Natural killer cell (primary cell): ENCODE measurements at regions not wholly inside any gene's neighbourhood (a gene's known extent, or its start where the extent isn't known, plus 50 kb on each side); places are given as distances from the start of the nearest gene placed in this dataset.

ENCODE experiments used
- ATAC-seq, 3 donors: fragments of 150-1000 bp in 2 of 3; fragments of 200-7000 bp in 1 of 3; cut with Tn5 transposase; 1 replicate in 1 of 3; 2 replicates in 2 of 3; pipeline ENCODE4 v1.10.0; 2021; ENCODE audit warnings: mild to moderate bottlenecking in 2 of 3, moderate library complexity in 2 of 3
- DNase-seq, 2 donors: peaks; one replicate each; pipeline versions ENCODE4 v3.0.0 to v3.0.0-alpha.2; 2013 to 2021; ENCODE audit warnings: mixed read lengths in 1 of 2
- H3K27ac ChIP-seq: one replicate; pipeline ENCODE4 v1.5.1; 2013; ENCODE audit warnings: mild to moderate bottlenecking, low read length
- H3K27me3 ChIP-seq: one replicate; pipeline ENCODE4 v1.6.1; 2013; ENCODE audit warnings: low read length; ENCODE audit not compliant: control insufficient read depth, insufficient read depth
- H3K36me3 ChIP-seq: one replicate; pipeline ENCODE4 v1.6.1; 2013; ENCODE audit warnings: low read length; ENCODE audit not compliant: control insufficient read depth, insufficient read depth
- H3K4me1 ChIP-seq: one replicate; pipeline ENCODE4 v1.6.1; 2013; ENCODE audit warnings: low read length; ENCODE audit not compliant: control insufficient read depth, insufficient read depth
- H3K4me3 ChIP-seq: one replicate; pipeline ENCODE4 v1.5.1; 2013; ENCODE audit warnings: low read length
- H3K9me3 ChIP-seq: one replicate; pipeline ENCODE4 v1.6.1; 2013; ENCODE audit warnings: low read length; ENCODE audit not compliant: control insufficient read depth, insufficient read depth
- H3K27ac Mint-ChIP-seq, 2 donors: one replicate each; pipeline ENCODE4 v1.8.0; 2022; ENCODE audit warnings: mild to moderate bottlenecking in 2 of 2, mixed read lengths in 2 of 2, moderate library complexity in 1 of 2
- H3K27me3 Mint-ChIP-seq, 2 donors: one replicate each; pipeline ENCODE4 v1.8.0; 2022; ENCODE audit warnings: low read depth in 2 of 2, mixed read lengths in 2 of 2
- H3K36me3 Mint-ChIP-seq: one replicate; pipeline ENCODE4 v1.8.0; 2022; ENCODE audit warnings: mixed read lengths
- H3K4me1 Mint-ChIP-seq, 2 donors: one replicate each; pipeline ENCODE4 v1.8.0; 2022; ENCODE audit warnings: mixed read lengths in 2 of 2
- H3K4me3 Mint-ChIP-seq: one replicate; pipeline ENCODE4 v1.8.0; 2022; ENCODE audit warnings: mild to moderate bottlenecking, moderate library complexity, mixed read lengths
- H3K9me3 Mint-ChIP-seq, 2 donors: one replicate each; pipeline ENCODE4 v1.8.0; 2022; ENCODE audit warnings: mixed read lengths in 2 of 2
- WGBS: methylation state at CpG from one replicate; pipeline ENCODE4 v1.1.7; 2013; ENCODE audit warnings: missing lambda C conversion rate; ENCODE audit not compliant: insufficient coverage; 5-methylcytosine and 5-hydroxymethylcytosine counted together
- intact Hi-C: fragments of 100-400 bp; cut with micrococcal nuclease; formaldehyde crosslinking; loops from one replicate; pipeline ENCODE4 v1.14.2; 2022
- TF ChIP-seq, protein P1 (sequence below): fragments of 200-600 bp; IDR thresholded peaks from one replicate; pipeline ENCODE4 v1.8.0; 2022; ENCODE audit warnings: antibody characterized with exemption

DNA sequence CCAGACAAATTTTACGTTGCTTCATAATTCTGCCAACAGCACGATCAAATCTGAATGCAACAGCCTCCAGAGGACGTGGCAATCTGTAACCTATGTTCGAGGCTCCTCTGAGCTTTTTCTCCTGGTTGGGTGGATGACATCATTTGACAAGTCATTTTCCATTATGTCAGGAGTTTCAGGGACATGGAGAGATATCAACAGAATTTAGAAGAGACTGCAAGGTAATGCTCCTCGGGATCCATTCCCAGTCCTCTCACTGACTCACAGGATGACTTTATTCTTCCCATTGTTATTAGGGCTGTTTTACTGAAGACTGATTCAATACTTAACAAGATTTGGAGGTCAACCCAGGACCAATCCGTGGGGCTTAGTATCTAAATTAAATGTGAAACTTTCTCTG is 72.5 kb upstream of the RNF152 start:
- H3K27ac ChIP-seq: no peak overlapping the region
- H3K4me1 ChIP-seq: no peaks in the 10 kb centered on the region
- no peaks in the 10 kb centered on the region for H3K36me3 ChIP-seq
- Mint-ChIP-seq H3K27ac (no peak overlapping the region), H3K4me1 (no peaks in the 10 kb centered on the region), H3K9me3 (no peaks in the 10 kb centered on the region), H3K36me3 (no peaks in the 10 kb centered on the region), H3K4me3 (no peak overlapping the region), H3K27me3 (peaks cover 5 to 10% of the 10 kb centered on the region in 2 donors)
- TF ChIP-seq, protein P1, sequence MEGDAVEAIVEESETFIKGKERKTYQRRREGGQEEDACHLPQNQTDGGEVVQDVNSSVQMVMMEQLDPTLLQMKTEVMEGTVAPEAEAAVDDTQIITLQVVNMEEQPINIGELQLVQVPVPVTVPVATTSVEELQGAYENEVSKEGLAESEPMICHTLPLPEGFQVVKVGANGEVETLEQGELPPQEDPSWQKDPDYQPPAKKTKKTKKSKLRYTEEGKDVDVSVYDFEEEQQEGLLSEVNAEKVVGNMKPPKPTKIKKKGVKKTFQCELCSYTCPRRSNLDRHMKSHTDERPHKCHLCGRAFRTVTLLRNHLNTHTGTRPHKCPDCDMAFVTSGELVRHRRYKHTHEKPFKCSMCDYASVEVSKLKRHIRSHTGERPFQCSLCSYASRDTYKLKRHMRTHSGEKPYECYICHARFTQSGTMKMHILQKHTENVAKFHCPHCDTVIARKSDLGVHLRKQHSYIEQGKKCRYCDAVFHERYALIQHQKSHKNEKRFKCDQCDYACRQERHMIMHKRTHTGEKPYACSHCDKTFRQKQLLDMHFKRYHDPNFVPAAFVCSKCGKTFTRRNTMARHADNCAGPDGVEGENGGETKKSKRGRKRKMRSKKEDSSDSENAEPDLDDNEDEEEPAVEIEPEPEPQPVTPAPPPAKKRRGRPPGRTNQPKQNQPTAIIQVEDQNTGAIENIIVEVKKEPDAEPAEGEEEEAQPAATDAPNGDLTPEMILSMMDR: no peak
- no peak for ATAC-seq
- H3K27me3 ChIP-seq: no peaks in the 10 kb centered on the region
- DNase-seq: no peak
- no peaks in the 10 kb centered on the region for H3K9me3 ChIP-seq
- WGBS: 85% methylated on average over 5 of the region's 6 CpGs
- H3K4me3 ChIP-seq: no peak overlapping the region
- intact Hi-C loops: no loop called here

DNA sequence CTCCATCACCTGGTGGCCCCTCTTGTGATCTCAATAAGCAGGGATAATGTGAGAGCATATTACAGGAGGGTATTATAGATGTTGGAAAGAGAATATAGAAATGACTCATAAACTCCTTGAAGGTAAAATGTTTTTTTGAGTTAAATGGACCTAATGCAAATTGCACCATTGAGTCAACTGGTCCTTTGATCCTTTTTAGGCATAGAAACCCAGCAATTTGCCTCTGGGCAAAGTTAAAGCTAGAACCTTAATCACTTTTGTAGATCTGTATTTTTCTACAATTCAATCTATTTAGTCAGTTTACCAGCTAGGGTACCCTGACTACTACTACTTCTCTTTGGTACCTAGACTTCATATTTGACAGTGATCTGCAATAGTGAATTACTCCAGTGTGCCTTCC is 71.8 kb upstream of the RNF152 start:
- H3K27ac Mint-ChIP-seq: no peak overlapping the region
- no peak for ATAC-seq

DNA sequence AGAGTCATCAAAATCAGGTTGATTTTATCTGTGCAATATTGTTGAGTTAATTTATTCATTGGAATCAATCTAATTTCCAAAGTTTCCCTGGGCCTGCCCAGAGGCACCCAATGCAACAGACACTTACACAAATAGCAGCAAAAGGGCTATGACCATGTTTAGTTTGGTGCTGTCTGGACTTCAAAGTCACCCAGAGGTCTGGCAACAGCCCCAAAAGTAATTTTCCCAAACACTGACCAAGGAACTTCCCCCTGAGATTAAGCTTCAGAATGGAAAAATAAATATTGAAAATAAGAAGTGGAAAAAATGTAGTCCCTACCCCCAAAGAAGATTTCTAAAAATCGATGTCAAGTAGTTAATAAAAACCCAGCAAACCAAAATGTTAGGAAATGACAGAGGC is 70.9 kb upstream of the RNF152 start:
- no peaks in the 10 kb centered on the region for H3K36me3 ChIP-seq
- ATAC-seq (no peak), DNase-seq (no peak)
- Mint-ChIP-seq H3K4me1 (no peaks in the 10 kb centered on the region), H3K4me3 (no peak overlapping the region), H3K27me3 (peaks cover 5 to 10% of the 10 kb centered on the region in 2 donors), H3K27ac (no peak overlapping the region), H3K9me3 (no peaks in the 10 kb centered on the region), H3K36me3 (no peaks in the 10 kb centered on the region)
- H3K27ac ChIP-seq: no peak overlapping the region
- no CpG with 5 or more reads among the region's 1 CpG for WGBS
- TF ChIP-seq, protein P1: no peak
- no peaks in the 10 kb centered on the region for H3K4me1 ChIP-seq
- no peaks in the 10 kb centered on the region for H3K9me3 ChIP-seq
- no peak overlapping the region for H3K4me3 ChIP-seq
- intact Hi-C loops: no loop called here
- H3K27me3 ChIP-seq: no peaks in the 10 kb centered on the region

More for the DNA sequence above, 71.8 kb upstream of the RNF152 start:
- Mint-ChIP-seq H3K36me3 (no peaks in the 10 kb centered on the region), H3K9me3 (no peaks in the 10 kb centered on the region), H3K4me3 (no peak overlapping the region), H3K4me1 (no peaks in the 10 kb centered on the region), H3K27me3 (peaks cover 5 to 10% of the 10 kb centered on the region in 2 donors)
- Histone ChIP-seq H3K4me1 (no peaks in the 10 kb centered on the region), H3K4me3 (no peak overlapping the region), H3K27ac (no peak overlapping the region), H3K9me3 (no peaks in the 10 kb centered on the region), H3K27me3 (no peaks in the 10 kb centered on the region), H3K36me3 (no peaks in the 10 kb centered on the region)
- intact Hi-C loops: no loop called here
- TF ChIP-seq, protein P1: no peak
- no peak for DNase-seq

DNA sequence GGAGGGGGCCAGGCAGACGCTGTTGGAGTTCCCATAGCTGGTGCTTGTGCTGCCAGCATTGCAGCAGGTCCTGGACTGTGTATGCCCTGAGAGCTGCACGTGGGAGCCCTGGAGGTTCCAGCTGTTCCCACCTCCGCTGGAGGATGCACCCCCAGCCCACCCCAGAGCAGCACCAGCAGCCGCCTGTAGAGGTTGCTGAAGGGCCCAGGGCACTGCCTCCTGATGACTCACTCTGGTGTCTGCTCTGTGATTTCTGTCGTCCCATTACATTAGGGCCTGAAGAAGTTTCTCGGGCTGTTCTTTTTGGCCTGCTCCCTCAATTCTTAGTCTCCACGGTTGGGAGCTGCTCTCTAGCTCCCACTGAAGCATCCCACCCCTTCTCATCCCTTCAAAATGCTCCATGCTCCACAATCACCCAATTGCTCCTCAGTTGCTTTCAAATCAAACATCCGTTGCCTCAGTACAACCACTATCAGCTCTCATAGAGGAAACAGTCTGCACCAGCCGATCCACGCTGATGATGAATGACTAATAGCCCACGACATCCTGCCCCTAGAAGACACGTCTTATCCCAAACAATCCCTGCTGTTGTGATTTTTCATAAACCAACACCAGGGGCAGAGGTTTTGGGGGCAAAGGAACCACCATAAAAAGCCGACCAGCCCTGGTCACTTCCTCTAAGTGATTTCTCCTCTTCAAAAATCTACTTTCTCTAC is 65.2 kb upstream of the RNF152 start:
- Histone ChIP-seq H3K4me3 (no peak overlapping the region), H3K4me1 (no peaks in the 10 kb centered on the region), H3K27ac (no peak overlapping the region), H3K27me3 (no peaks in the 10 kb centered on the region), H3K36me3 (no peaks in the 10 kb centered on the region), H3K9me3 (no peaks in the 10 kb centered on the region)
- TF ChIP-seq, protein P1: no peak
- 83% methylated on average over 13 of the region's 13 CpGs for WGBS
- peaks cover 0 to 2% of the 10 kb centered on the region in 2 donors for H3K27me3 Mint-ChIP-seq
- intact Hi-C loops: no loop called here
- ATAC-seq (no peak), DNase-seq (no peak)
- H3K4me1 Mint-ChIP-seq: peaks cover 0 to 6% of the 10 kb centered on the region in 2 donors
- no peak overlapping the region for H3K4me3 Mint-ChIP-seq
- H3K27ac Mint-ChIP-seq: no peak overlapping the region
- no peaks in the 10 kb centered on the region for H3K9me3 Mint-ChIP-seq
- no peaks in the 10 kb centered on the region for H3K36me3 Mint-ChIP-seq
